ENCODE measurements at regions not wholly inside any gene's neighbourhood (a gene's known extent, or its start where the extent isn't known, plus 50 kb on each side); places are given as distances from the start of the nearest gene placed in this dataset.

DNA sequence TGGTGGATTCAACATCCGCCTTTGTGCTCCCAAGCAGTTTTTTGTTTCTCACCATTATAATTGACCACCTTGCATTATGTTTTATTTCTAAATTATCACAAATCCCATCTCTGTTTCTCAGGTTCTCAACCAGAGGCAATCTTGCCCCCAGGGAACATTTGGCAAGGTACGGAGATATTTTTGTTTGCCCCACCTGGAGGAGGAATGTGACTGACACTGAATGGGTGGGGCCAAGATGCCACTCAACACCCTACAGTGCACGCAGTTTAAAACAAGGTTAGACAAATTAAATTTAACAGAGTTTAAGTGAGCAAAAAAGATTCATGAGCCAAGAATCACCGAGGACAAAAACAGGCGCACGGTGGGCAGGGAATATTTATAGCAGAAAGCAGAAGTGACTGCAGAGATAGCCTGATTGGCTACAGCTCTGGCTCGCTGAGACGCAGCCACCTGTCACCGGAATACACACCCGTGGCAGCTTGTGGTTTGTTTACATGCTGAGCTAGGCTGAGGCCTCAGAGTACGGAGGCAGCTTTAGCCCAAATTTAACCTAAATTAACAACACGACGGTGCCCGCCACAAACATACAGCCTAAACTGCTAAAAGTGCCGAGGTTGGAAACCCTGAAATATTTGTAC lies 150.0 kb upstream of the ALKAL2 start:
- TF ChIP-seq, protein P1, sequence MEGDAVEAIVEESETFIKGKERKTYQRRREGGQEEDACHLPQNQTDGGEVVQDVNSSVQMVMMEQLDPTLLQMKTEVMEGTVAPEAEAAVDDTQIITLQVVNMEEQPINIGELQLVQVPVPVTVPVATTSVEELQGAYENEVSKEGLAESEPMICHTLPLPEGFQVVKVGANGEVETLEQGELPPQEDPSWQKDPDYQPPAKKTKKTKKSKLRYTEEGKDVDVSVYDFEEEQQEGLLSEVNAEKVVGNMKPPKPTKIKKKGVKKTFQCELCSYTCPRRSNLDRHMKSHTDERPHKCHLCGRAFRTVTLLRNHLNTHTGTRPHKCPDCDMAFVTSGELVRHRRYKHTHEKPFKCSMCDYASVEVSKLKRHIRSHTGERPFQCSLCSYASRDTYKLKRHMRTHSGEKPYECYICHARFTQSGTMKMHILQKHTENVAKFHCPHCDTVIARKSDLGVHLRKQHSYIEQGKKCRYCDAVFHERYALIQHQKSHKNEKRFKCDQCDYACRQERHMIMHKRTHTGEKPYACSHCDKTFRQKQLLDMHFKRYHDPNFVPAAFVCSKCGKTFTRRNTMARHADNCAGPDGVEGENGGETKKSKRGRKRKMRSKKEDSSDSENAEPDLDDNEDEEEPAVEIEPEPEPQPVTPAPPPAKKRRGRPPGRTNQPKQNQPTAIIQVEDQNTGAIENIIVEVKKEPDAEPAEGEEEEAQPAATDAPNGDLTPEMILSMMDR (IDR thresholded peaks at IDR 0.05), result no peak
- no peak for TF ChIP-seq POLR2A (IDR thresholded peaks at IDR 0.05)

Data from body of pancreas (tissue), 4 donors.